GM12878 (cell line): ENCODE measurements at regions not wholly inside any gene's neighbourhood (a gene's known extent, or its start where the extent isn't known, plus 50 kb on each side); places are given as distances from the start of the nearest gene placed in this dataset.

Experiments
- CEBPB ChIP-seq, 2 experiments: fragments of 150-350 bp in 1 of 2; IDR thresholded peaks; 2 replicates each; pipeline ENCODE4 v1.6.1; 2012 to 2014; ENCODE audit warnings: low read depth in 2 of 2, low read length in 2 of 2, borderline replicate concordance in 1 of 2, inconsistent platforms in 1 of 2
- DPF2 ChIP-seq: fragments of 450-650 bp; IDR thresholded peaks from 2 replicates; pipeline ENCODE4 v1.6.1; 2017; ENCODE audit warnings: mild to moderate bottlenecking
- EGR1 ChIP-seq, 2 experiments: IDR thresholded peaks; 1 replicate in 1 of 2; 2 replicates in 1 of 2; pipeline ENCODE4 v1.6.1; 2011 to 2012; ENCODE audit warnings: low read depth in 2 of 2, low read length in 2 of 2, borderline replicate concordance in 1 of 2, mild to moderate bottlenecking in 1 of 2, moderate library complexity in 1 of 2
- HDGF ChIP-seq: fragments of 450-650 bp; IDR thresholded peaks from 2 replicates; pipeline ENCODE4 v1.6.1; 2016; ENCODE audit warnings: antibody characterized with exemption
- LARP7 ChIP-seq: fragments of 450-650 bp; IDR thresholded peaks from 2 replicates; pipeline ENCODE4 v1.6.1; 2017; ENCODE audit warnings: mild to moderate bottlenecking
- NBN ChIP-seq: fragments of 450-650 bp; IDR thresholded peaks from 2 replicates; pipeline ENCODE4 v1.6.1; 2016
- PAX8 ChIP-seq: fragments of 450-650 bp; IDR thresholded peaks from 2 replicates; pipeline ENCODE4 v1.6.1; 2017; ENCODE audit warnings: mild to moderate bottlenecking, moderate library complexity
- POLR2AphosphoS2 ChIP-seq: IDR thresholded peaks from 2 replicates; pipeline ENCODE4 v1.6.1; 2011; ENCODE audit warnings: low read depth, mild to moderate bottlenecking, low read length, improper control_type of control experiment, moderate library complexity
- SPI1 ChIP-seq: IDR thresholded peaks from 2 replicates; pipeline ENCODE4 v1.6.1; 2011; ENCODE audit warnings: low read depth, mild to moderate bottlenecking, low read length, moderate library complexity, borderline replicate concordance; ENCODE audit not compliant: insufficient read depth
- SUPT20H ChIP-seq: IDR thresholded peaks from 2 replicates; pipeline ENCODE4 v1.6.1; 2011; ENCODE audit warnings: low read depth, mild to moderate bottlenecking, low read length, moderate library complexity, borderline replicate concordance; ENCODE audit not compliant: control insufficient read depth
- TARDBP ChIP-seq: IDR thresholded peaks from 2 replicates; pipeline ENCODE4 v1.6.1; 2016; ENCODE audit warnings: borderline replicate concordance
- ZNF274 ChIP-seq: IDR thresholded peaks from one replicate; pipeline ENCODE4 v1.8.0; 2011; ENCODE audit not compliant: insufficient read length, insufficient read depth
- TF ChIP-seq, protein P1 (sequence below): IDR thresholded peaks from 2 replicates; pipeline ENCODE4 v1.6.1; 2012; ENCODE audit warnings: mild to moderate bottlenecking, low read depth, low read length
- TF ChIP-seq, protein P2 (sequence below): fragments of 150-350 bp; IDR thresholded peaks from 2 replicates; pipeline ENCODE4 v1.6.1; 2014; ENCODE audit warnings: mild to moderate bottlenecking, low read depth, low read length
- TF ChIP-seq, protein P3 (sequence below), 3 experiments: IDR thresholded peaks in 2 of 3; conservative IDR thresholded peaks in 1 of 3; 2 replicates each; pipeline ENCODE4 v1.5.1; 2011; ENCODE audit warnings: low read depth in 3 of 3, low read length in 3 of 3, mild to moderate bottlenecking in 3 of 3, control low read depth in 2 of 3, moderate library complexity in 2 of 3, inconsistent platforms in 1 of 3, mixed read lengths in 1 of 3; ENCODE audit not compliant: control insufficient read depth in 2 of 3, insufficient read depth in 1 of 3; ENCODE audit errors: extremely low read depth in 1 of 3

DNA sequence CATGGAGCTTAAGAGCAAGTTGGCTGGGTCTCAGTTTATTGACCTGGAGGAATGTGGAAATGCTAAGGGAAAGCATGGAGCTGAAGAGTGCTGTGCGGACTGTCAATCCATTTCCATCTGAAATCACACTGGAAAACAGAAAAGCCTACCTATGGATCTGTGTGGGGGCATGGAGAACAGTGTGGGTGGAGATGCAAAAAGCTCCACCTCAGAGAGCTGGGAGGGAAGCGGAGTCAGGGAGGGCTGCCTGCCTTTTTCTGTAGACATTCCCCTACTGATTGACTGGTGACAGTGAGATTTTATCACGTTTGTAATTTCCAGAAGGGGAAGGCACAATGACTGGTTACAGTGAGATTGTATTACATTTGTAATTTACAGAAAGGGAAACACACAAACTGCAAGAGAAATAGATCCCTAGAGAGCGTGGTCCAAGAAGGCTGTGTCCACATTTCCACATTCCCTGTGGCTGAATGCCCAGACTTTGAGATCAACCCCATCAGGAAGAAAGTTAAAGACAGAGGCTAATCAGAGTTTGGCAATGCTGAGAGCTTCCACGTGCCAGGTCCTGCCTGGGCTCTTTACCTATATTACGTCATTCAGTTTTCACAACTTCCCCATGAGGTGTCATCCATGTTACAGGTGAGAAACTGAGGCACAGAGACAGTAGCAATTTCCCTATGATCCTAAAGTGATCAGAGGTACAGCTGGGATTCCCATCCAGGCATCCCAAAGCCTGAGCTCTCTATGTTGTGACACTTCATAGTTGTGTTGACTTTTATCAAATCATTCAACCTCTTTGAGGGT is 67.7 kb upstream of the NSMCE3 start (continued):
- TF ChIP-seq, protein P1, sequence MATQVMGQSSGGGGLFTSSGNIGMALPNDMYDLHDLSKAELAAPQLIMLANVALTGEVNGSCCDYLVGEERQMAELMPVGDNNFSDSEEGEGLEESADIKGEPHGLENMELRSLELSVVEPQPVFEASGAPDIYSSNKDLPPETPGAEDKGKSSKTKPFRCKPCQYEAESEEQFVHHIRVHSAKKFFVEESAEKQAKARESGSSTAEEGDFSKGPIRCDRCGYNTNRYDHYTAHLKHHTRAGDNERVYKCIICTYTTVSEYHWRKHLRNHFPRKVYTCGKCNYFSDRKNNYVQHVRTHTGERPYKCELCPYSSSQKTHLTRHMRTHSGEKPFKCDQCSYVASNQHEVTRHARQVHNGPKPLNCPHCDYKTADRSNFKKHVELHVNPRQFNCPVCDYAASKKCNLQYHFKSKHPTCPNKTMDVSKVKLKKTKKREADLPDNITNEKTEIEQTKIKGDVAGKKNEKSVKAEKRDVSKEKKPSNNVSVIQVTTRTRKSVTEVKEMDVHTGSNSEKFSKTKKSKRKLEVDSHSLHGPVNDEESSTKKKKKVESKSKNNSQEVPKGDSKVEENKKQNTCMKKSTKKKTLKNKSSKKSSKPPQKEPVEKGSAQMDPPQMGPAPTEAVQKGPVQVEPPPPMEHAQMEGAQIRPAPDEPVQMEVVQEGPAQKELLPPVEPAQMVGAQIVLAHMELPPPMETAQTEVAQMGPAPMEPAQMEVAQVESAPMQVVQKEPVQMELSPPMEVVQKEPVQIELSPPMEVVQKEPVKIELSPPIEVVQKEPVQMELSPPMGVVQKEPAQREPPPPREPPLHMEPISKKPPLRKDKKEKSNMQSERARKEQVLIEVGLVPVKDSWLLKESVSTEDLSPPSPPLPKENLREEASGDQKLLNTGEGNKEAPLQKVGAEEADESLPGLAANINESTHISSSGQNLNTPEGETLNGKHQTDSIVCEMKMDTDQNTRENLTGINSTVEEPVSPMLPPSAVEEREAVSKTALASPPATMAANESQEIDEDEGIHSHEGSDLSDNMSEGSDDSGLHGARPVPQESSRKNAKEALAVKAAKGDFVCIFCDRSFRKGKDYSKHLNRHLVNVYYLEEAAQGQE: no peak
- TF ChIP-seq CEBPB (IDR thresholded peaks at IDR 0.05; ENCODE audit: borderline replicate concordance in 1 of 2, low read depth in 2 of 2, low read length in 2 of 2): no peak
- TF ChIP-seq LARP7: no peak
- no peak for TF ChIP-seq EGR1 (IDR thresholded peaks at IDR 0.05; ENCODE audit: borderline replicate concordance in 1 of 2, low read depth in 2 of 2, low read length in 2 of 2)
- no peak for TF ChIP-seq DPF2
- no peak for TF ChIP-seq ZNF274
- TF ChIP-seq TARDBP: no peak
- TF ChIP-seq, protein P2, sequence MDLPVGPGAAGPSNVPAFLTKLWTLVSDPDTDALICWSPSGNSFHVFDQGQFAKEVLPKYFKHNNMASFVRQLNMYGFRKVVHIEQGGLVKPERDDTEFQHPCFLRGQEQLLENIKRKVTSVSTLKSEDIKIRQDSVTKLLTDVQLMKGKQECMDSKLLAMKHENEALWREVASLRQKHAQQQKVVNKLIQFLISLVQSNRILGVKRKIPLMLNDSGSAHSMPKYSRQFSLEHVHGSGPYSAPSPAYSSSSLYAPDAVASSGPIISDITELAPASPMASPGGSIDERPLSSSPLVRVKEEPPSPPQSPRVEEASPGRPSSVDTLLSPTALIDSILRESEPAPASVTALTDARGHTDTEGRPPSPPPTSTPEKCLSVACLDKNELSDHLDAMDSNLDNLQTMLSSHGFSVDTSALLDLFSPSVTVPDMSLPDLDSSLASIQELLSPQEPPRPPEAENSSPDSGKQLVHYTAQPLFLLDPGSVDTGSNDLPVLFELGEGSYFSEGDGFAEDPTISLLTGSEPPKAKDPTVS: no peak
- TF ChIP-seq POLR2AphosphoS2: no peak
- TF ChIP-seq PAX8: no peak
- TF ChIP-seq, protein P3, sequence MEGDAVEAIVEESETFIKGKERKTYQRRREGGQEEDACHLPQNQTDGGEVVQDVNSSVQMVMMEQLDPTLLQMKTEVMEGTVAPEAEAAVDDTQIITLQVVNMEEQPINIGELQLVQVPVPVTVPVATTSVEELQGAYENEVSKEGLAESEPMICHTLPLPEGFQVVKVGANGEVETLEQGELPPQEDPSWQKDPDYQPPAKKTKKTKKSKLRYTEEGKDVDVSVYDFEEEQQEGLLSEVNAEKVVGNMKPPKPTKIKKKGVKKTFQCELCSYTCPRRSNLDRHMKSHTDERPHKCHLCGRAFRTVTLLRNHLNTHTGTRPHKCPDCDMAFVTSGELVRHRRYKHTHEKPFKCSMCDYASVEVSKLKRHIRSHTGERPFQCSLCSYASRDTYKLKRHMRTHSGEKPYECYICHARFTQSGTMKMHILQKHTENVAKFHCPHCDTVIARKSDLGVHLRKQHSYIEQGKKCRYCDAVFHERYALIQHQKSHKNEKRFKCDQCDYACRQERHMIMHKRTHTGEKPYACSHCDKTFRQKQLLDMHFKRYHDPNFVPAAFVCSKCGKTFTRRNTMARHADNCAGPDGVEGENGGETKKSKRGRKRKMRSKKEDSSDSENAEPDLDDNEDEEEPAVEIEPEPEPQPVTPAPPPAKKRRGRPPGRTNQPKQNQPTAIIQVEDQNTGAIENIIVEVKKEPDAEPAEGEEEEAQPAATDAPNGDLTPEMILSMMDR (IDR thresholded peaks at IDR 0.05 in 2 of 3, conservative IDR thresholded peaks at IDR 0.05 in 1 of 3; ENCODE audit: control insufficient read depth in 2 of 3, extremely low read depth in 1 of 3, insufficient read depth in 1 of 3, low read depth in 3 of 3, low read length in 3 of 3): no peak
- TF ChIP-seq SUPT20H: no peak
- no peak for TF ChIP-seq HDGF
- TF ChIP-seq SPI1: no peak
- TF ChIP-seq NBN: no peak
